Kidney epithelial cell (primary cell): ENCODE measurements at regions not wholly inside any gene's neighbourhood (a gene's known extent, or its start where the extent isn't known, plus 50 kb on each side); places are given as distances from the start of the nearest gene placed in this dataset.
A peak's percentile ranks its signal among the peaks of the same experiment; 100 is the strongest.

Source experiments
- DNase-seq: peaks from one replicate; pipeline ENCODE4 v3.0.0-alpha.2; 2010; ENCODE audit warnings: low read depth
- H3K27me3 ChIP-seq: 2 replicates; pipeline ENCODE4 v1.6.0; 2011; ENCODE audit warnings: low read length; ENCODE audit not compliant: control insufficient read depth, insufficient read depth
- H3K36me3 ChIP-seq: 2 replicates; pipeline ENCODE4 v1.5.1; 2011; ENCODE audit warnings: low read length; ENCODE audit not compliant: control insufficient read depth, insufficient read depth
- H3K4me3 ChIP-seq: 2 replicates; pipeline ENCODE4 v1.5.1; 2011; ENCODE audit warnings: low read depth, mild to moderate bottlenecking, control low read depth, low read length
- CTCF ChIP-seq: IDR thresholded peaks from 2 replicates; pipeline ENCODE4 v1.5.1; 2011; ENCODE audit warnings: mild to moderate bottlenecking, moderate library complexity, low read length, control low read depth, inconsistent platforms; ENCODE audit not compliant: insufficient read depth, poor library complexity, severe bottlenecking

- H3K27me3 ChIP-seq: peaks cover 26% of the 10 kb centered on the region
- no peak overlapping the region for H3K4me3 ChIP-seq
- H3K36me3 ChIP-seq: no peaks in the 10 kb centered on the region
- no peak for DNase-seq
- TF ChIP-seq CTCF: no peak
Measured at GRCh38 chr1:229142471-229142870, 128.4 kb upstream of the RAB4A start.

GRCh38 chr1:229146647-229147046, 124.3 kb upstream of the RAB4A start:
- no peaks in the 10 kb centered on the region for H3K36me3 ChIP-seq
- H3K27me3 ChIP-seq: peaks cover 39% of the 10 kb centered on the region

GRCh38 chr1:229147072-229147471, 123.8 kb upstream of the RAB4A start:
- H3K4me3 ChIP-seq: no peak overlapping the region
- TF ChIP-seq CTCF: no peak
- DNase-seq: no peak
- H3K27me3 ChIP-seq: peaks cover 39% of the 10 kb centered on the region
- H3K36me3 ChIP-seq: no peaks in the 10 kb centered on the region

More at GRCh38 chr1:229146647-229147046, 124.3 kb upstream of the RAB4A start:
- no peak overlapping the region for H3K4me3 ChIP-seq
- no peak for DNase-seq
- no peak for TF ChIP-seq CTCF

GRCh38 chr1:229148041-229148671, 122.8 kb upstream of the RAB4A start:
- no peak overlapping the region for H3K4me3 ChIP-seq
- peak; percentile 25 for DNase-seq
- no peaks in the 10 kb centered on the region for H3K36me3 ChIP-seq
- peaks cover 39% of the 10 kb centered on the region for H3K27me3 ChIP-seq
- TF ChIP-seq CTCF: no peak

- H3K36me3 ChIP-seq: no peaks in the 10 kb centered on the region
- TF ChIP-seq CTCF: no peak
- no peak for DNase-seq
- peaks cover 39% of the 10 kb centered on the region for H3K27me3 ChIP-seq
- no peak overlapping the region for H3K4me3 ChIP-seq
Measured at GRCh38 chr1:229148743-229149142, 122.2 kb upstream of the RAB4A start.

- no peak overlapping the region for H3K4me3 ChIP-seq
- peaks cover 39% of the 10 kb centered on the region for H3K27me3 ChIP-seq
- TF ChIP-seq CTCF: no peak
- no peaks in the 10 kb centered on the region for H3K36me3 ChIP-seq
- no peak for DNase-seq
Measured at GRCh38 chr1:229149435-229149834, 121.5 kb upstream of the RAB4A start.
